H1 (cell line): ENCODE measurements at regions not wholly inside any gene's neighbourhood (a gene's known extent, or its start where the extent isn't known, plus 50 kb on each side); places are given as distances from the start of the nearest gene placed in this dataset.

Experiments used
- CTCF ChIA-PET: fragments of 300-600 bp; sonication (Branson Sonifier 250); formaldehyde crosslinking; loops from one replicate; lab custom pipeline; 2021; ENCODE audit not compliant: partially characterized antibody; lab: Charles Lee
- POLR2A ChIA-PET: fragments of 300-600 bp; sonication (Branson Sonifier 250); formaldehyde crosslinking; loops from one replicate; lab custom pipeline; 2021; ENCODE audit warnings: inconsistent platforms; ENCODE audit not compliant: partially characterized antibody; lab: Charles Lee
- DNase-seq, 2 experiments: peaks; one replicate each; pipeline versions ENCODE4 v3.0.0 to v3.0.0-alpha.2; 2010 to 2022; ENCODE audit warnings: low spot score in 2 of 2, low read depth in 1 of 2, mixed read lengths in 1 of 2
- FAIRE-seq: peaks from 2 replicates; lab custom pipeline; 2011; peaks lifted over from hg19 to GRCh38; lab: Jason Lieb, UNC
- H2AFZ ChIP-seq: 2 replicates; pipeline ENCODE4 v1.8.1; 2012; ENCODE audit warnings: low read length, inconsistent platforms
- H2AK5ac ChIP-seq: 2 replicates; pipeline ENCODE4 v1.6.1; 2013; ENCODE audit warnings: low read depth, low read length
- H2BK120ac ChIP-seq: replicated peaks from 2 replicates; pipeline ENCODE3; 2013; ENCODE audit warnings: low read depth, low read length, inconsistent platforms
- H2BK12ac ChIP-seq: 2 replicates; pipeline ENCODE4 v1.6.1; 2013; ENCODE audit warnings: low read depth, low read length
- H2BK15ac ChIP-seq: 2 replicates; pipeline ENCODE4 v1.6.1; 2013; ENCODE audit warnings: low read length
- H2BK20ac ChIP-seq: 2 replicates; pipeline ENCODE4 v1.6.1; 2013; ENCODE audit warnings: low read length
- H2BK5ac ChIP-seq: 2 replicates; pipeline ENCODE4 v1.6.1; 2013; ENCODE audit warnings: low read depth, low read length
- H3K14ac ChIP-seq: 2 replicates; pipeline ENCODE4 v1.6.1; 2013; ENCODE audit warnings: inconsistent platforms; ENCODE audit not compliant: insufficient read length
- H3K18ac ChIP-seq: 2 replicates; pipeline ENCODE4 v1.6.1; 2013; ENCODE audit warnings: low read length; ENCODE audit errors: extremely low read depth
- H3K23ac ChIP-seq: 2 replicates; pipeline ENCODE4 v1.6.1; 2013; ENCODE audit warnings: inconsistent platforms; ENCODE audit not compliant: insufficient read length
- H3K23me2 ChIP-seq: 2 replicates; pipeline ENCODE4 v1.6.1; 2013; ENCODE audit warnings: low read depth, low read length
- H3K27ac ChIP-seq: 2 replicates; pipeline ENCODE4 v1.6.1; 2011; ENCODE audit warnings: low read depth, low read length, inconsistent platforms
- H3K27me3 ChIP-seq, 4 experiments: replicated peaks in 1 of 4; 1 replicate in 1 of 4; 2 replicates in 3 of 4; pipeline versions ENCODE4 v1.6.1 to v1.8.1; 2011 to 2013; ENCODE audit warnings: low read length in 3 of 4, mild to moderate bottlenecking in 3 of 4, inconsistent platforms in 2 of 4, mixed read lengths in 2 of 4, moderate library complexity in 1 of 4; ENCODE audit not compliant: control insufficient read depth in 3 of 4, insufficient read depth in 3 of 4; ENCODE audit errors: extremely low read depth in 1 of 4
- H3K36me3 ChIP-seq, 4 experiments: 2 replicates each; pipeline versions ENCODE4 v1.6.1 to v1.8.1; 2011 to 2013; ENCODE audit warnings: mild to moderate bottlenecking in 4 of 4, low read length in 3 of 4, moderate library complexity in 2 of 4, control low read depth in 1 of 4, inconsistent platforms in 1 of 4; ENCODE audit not compliant: insufficient read depth in 4 of 4, control insufficient read depth in 2 of 4
- H3K4ac ChIP-seq: replicated peaks from 2 replicates; pipeline ENCODE3; 2013; ENCODE audit warnings: low read length, low read depth, mixed read lengths, inconsistent platforms; ENCODE audit not compliant: insufficient read length
- H3K4me1 ChIP-seq, 4 experiments: replicated peaks in 1 of 4; 1 replicate in 1 of 4; 2 replicates in 3 of 4; pipeline versions ENCODE4 v1.6.1 to v1.8.1; 2011 to 2013; ENCODE audit warnings: low read length in 3 of 4, inconsistent platforms in 2 of 4, mixed read lengths in 1 of 4; ENCODE audit not compliant: insufficient read depth in 4 of 4, control insufficient read depth in 3 of 4
- H3K4me2 ChIP-seq, 2 experiments: 2 replicates each; pipeline versions ENCODE4 v1.6.1 to v1.8.1; 2011 to 2013; ENCODE audit warnings: low read depth in 2 of 2, low read length in 2 of 2, control low read depth in 1 of 2, inconsistent platforms in 1 of 2, mild to moderate bottlenecking in 1 of 2; ENCODE audit not compliant: insufficient read depth in 1 of 2
- H3K4me3 ChIP-seq, 4 experiments: fragments of 200-600, 300-600 bp in 1 of 4; sonication (generic), shearing (Covaris generic), sonication (Bioruptor Twin) in 1 of 4; 2 replicates each; pipeline versions ENCODE4 v1.5.1 to v1.8.1; 2011 to 2016; ENCODE audit warnings: low read length in 4 of 4, low read depth in 3 of 4, control low read depth in 2 of 4, inconsistent platforms in 2 of 4, mild to moderate bottlenecking in 2 of 4, mixed read lengths in 1 of 4, moderate library complexity in 1 of 4; ENCODE audit not compliant: insufficient read depth in 2 of 4; ENCODE audit errors: extremely low read depth in 1 of 4
- H3K56ac ChIP-seq: replicated peaks from 2 replicates; pipeline ENCODE3; 2013; ENCODE audit warnings: low read depth, mild to moderate bottlenecking, mixed read lengths, low read length, inconsistent platforms; ENCODE audit not compliant: insufficient read length
- H3K79me1 ChIP-seq: 2 replicates; pipeline ENCODE4 v1.6.1; 2013; ENCODE audit warnings: low read depth, low read length, control low read depth
- H3K79me2 ChIP-seq, 2 experiments: 2 replicates each; pipeline versions ENCODE4 v1.6.1 to v1.8.1; 2012 to 2013; ENCODE audit warnings: low read length in 2 of 2, mild to moderate bottlenecking in 2 of 2, inconsistent platforms in 1 of 2; ENCODE audit not compliant: insufficient read depth in 2 of 2, control insufficient read depth in 1 of 2
- H3K9ac ChIP-seq, 4 experiments: replicated peaks in 1 of 4; 1 replicate in 1 of 4; 2 replicates in 3 of 4; pipeline versions ENCODE4 v1.6.1 to v1.8.1; 2011 to 2013; ENCODE audit warnings: low read depth in 3 of 4, low read length in 3 of 4, control low read depth in 2 of 4, mild to moderate bottlenecking in 2 of 4, moderate library complexity in 2 of 4, inconsistent platforms in 1 of 4; ENCODE audit errors: extremely low read depth in 1 of 4
- H3K9me3 ChIP-seq, 2 experiments: 2 replicates each; pipeline versions ENCODE4 v1.6.1 to v1.8.1; 2012 to 2013; ENCODE audit warnings: mild to moderate bottlenecking in 2 of 2, moderate library complexity in 2 of 2, control low read depth in 1 of 2, inconsistent platforms in 1 of 2, low read depth in 1 of 2, low read length in 1 of 2, mixed read lengths in 1 of 2; ENCODE audit not compliant: insufficient read depth in 2 of 2
- H4K20me1 ChIP-seq, 2 experiments: replicated peaks in 1 of 2; 2 replicates each; pipeline versions ENCODE3 to v1.8.1; 2011 to 2013; ENCODE audit warnings: inconsistent platforms in 2 of 2, low read length in 2 of 2, mild to moderate bottlenecking in 1 of 2; ENCODE audit not compliant: insufficient read depth in 2 of 2, control insufficient read depth in 1 of 2
- H4K5ac ChIP-seq: 2 replicates; pipeline ENCODE4 v1.6.1; 2013; ENCODE audit warnings: low read length, low read depth, mixed read lengths, inconsistent platforms; ENCODE audit not compliant: insufficient read length
- H4K8ac ChIP-seq: 2 replicates; pipeline ENCODE4 v1.8.0; 2013; ENCODE audit warnings: mild to moderate bottlenecking, moderate library complexity, low read length, inconsistent platforms; ENCODE audit not compliant: insufficient read depth; ENCODE audit errors: extremely low read depth
- H4K91ac ChIP-seq: replicated peaks from 2 replicates; pipeline ENCODE3; 2013; ENCODE audit warnings: low read length, mixed read lengths, inconsistent platforms; ENCODE audit not compliant: insufficient read length
- CHD1 ChIP-seq: IDR thresholded peaks from 2 replicates; pipeline ENCODE4 v1.6.1; 2012; ENCODE audit warnings: low read depth, low read length, improper control_type of control experiment
- EP300 ChIP-seq, 2 experiments: IDR thresholded peaks; 1 replicate in 1 of 2; 2 replicates in 1 of 2; pipeline ENCODE4 v1.6.1; 2011 to 2012; ENCODE audit warnings: low read depth in 2 of 2, low read length in 2 of 2, mild to moderate bottlenecking in 2 of 2, borderline replicate concordance in 1 of 2, inconsistent platforms in 1 of 2, moderate library complexity in 1 of 2
- FOSL1 ChIP-seq: IDR thresholded peaks from 2 replicates; pipeline ENCODE4 v1.6.1; 2011; ENCODE audit warnings: mild to moderate bottlenecking, low read depth, low read length, moderate library complexity; ENCODE audit not compliant: insufficient read depth
- NANOG ChIP-seq: IDR thresholded peaks from 2 replicates; pipeline ENCODE4 v1.6.1; 2011; ENCODE audit warnings: low read length, low read depth, mild to moderate bottlenecking, inconsistent platforms; ENCODE audit not compliant: insufficient read depth, poor library complexity, severe bottlenecking
- WGBS, 2 experiments: shearing (Covaris generic) in 1 of 2; methylation state at CpG; one replicate each; pipeline versions ENCODE4 v1.1.6 to v1.1.7; 2013 to 2015; ENCODE audit warnings: low lambda C conversion rate in 2 of 2, mixed read lengths in 2 of 2, inconsistent platforms in 1 of 2, low coverage in 1 of 2, missing lambda C conversion rate in 1 of 2; ENCODE audit not compliant: insufficient replicate concordance in 2 of 2, insufficient coverage in 1 of 2, insufficient read length in 1 of 2; ENCODE audit errors: extremely low coverage in 1 of 2, missing lambda C conversion rate in 1 of 2; 5-methylcytosine and 5-hydroxymethylcytosine counted together

GRCh38 chr6:16019462-16019861, 109.4 kb upstream of the MYLIP start:
- Histone ChIP-seq H3K56ac (no peak overlapping the region), H4K91ac (no peak overlapping the region), H3K36me3 (peaks cover 0 to 3% (median 0%) of the 10 kb centered on the region in 4 experiments; a peak in 1 of 8 replicates), H3K79me1 (no peaks in the 10 kb centered on the region), H2BK20ac (no peak overlapping the region; the same call in 1 of the 2 replicates), H2BK15ac (peak overlapping the region; percentile 74; the same call in 1 of the 2 replicates), H3K27me3 (no peaks in the 10 kb centered on the region), H3K4me1 (no peaks in the 10 kb centered on the region), H4K20me1 (no peaks in the 10 kb centered on the region), H3K4ac (peak overlapping the region; percentile 88), H3K4me3 (no peak overlapping the region), H4K8ac (no peak overlapping the region), H4K5ac (no peak overlapping the region), H3K9me3 (peaks cover 8 to 13% of the 10 kb centered on the region in 2 experiments), H3K23me2 (no peaks in the 10 kb centered on the region; the same call in 1 of the 2 replicates), H2BK5ac (no peak overlapping the region), H2BK120ac (no peak overlapping the region), H2AFZ (no peak overlapping the region), H3K4me2 (no peak overlapping the region), H3K9ac (no peak overlapping the region), H3K18ac (no peak overlapping the region), H3K14ac (no peak overlapping the region), H2AK5ac (peak overlapping the region; percentile 75; the same call in 1 of the 2 replicates), H3K23ac (no peak overlapping the region), H2BK12ac (peak overlapping the region; percentile 98; the same call in 1 of the 2 replicates), H3K27ac (no peak overlapping the region), H3K79me2 (no peaks in the 10 kb centered on the region)
- ChIA-PET POLR2A (no interaction called here), CTCF (no interaction called here)
- WGBS, 2 experiments = 96% methylated on average over 3 of the region's 3 CpGs; no CpG with 5 or more reads in 1 of the 2 experiments
- no peak for DNase-seq
- no peak for FAIRE-seq
- TF ChIP-seq FOSL1 (no peak), CHD1 (no peak), NANOG (no peak), EP300 (IDR thresholded peaks at IDR 0.05; ENCODE audit: borderline replicate concordance in 1 of 2, low read depth in 2 of 2, low read length in 2 of 2) (no peak)
